PC-3 (cell line): ENCODE measurements at regions not wholly inside any gene's neighbourhood (a gene's known extent, or its start where the extent isn't known, plus 50 kb on each side); places are given as distances from the start of the nearest gene placed in this dataset.

Source experiments
- CTCF ChIP-seq: fragments of 300-600 bp; sonication (generic); conservative IDR thresholded peaks from 2 replicates; pipeline ENCODE4 v1.5.1; 2017; ENCODE audit warnings: antibody characterized with exemption, low read depth, mild to moderate bottlenecking, low read length
- EZH2 ChIP-seq: fragments of 300-600 bp; sonication (generic); IDR thresholded peaks from one replicate; pipeline ENCODE4 v1.6.1; 2017; ENCODE audit warnings: antibody characterized with exemption, mild to moderate bottlenecking, low read length; ENCODE audit not compliant: unreplicated experiment

- TF ChIP-seq CTCF (no peak), EZH2 (no peak)
These were observed 192.3 kb upstream of the P2RY1 start for GRCh38 chr3:152642658-152643057.
